ENCODE measurements at regions not wholly inside any gene's neighbourhood (a gene's known extent, or its start where the extent isn't known, plus 50 kb on each side); places are given as distances from the start of the nearest gene placed in this dataset.

DNA sequence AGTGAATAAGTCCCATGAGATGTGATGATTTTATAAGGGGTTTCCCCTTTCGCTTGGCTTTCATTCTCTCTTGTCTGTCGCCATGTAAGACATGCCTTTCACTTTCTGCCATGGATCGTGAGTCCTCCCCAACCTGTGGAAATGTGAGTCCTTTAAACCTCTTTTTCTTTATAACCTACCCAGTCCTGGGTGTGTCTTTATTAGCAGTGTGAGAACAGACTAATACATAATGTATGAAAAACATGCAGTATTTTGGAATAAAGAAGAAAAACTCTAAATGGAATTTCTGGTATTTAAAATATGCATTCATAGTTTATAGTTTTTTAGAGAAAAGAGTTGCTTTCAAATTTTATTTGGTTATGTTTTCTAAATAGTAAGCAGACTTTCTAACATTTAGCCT is 360.7 kb downstream of the PCDH7 start:
- TF ChIP-seq POLR2AphosphoS5 (IDR thresholded peaks at IDR 0.05) (no peak), CTCF (IDR thresholded peaks at IDR 0.05) (no peak), POLR2A (IDR thresholded peaks at IDR 0.05) (no peak)
